ENCODE measurements at regions not wholly inside any gene's neighbourhood (a gene's known extent, or its start where the extent isn't known, plus 50 kb on each side); places are given as distances from the start of the nearest gene placed in this dataset.

- no peak for DNase-seq (ENCODE audit: low spot score)
Observed at GRCh38 chr2:16142383-16143361, 202.3 kb downstream of the MYCN start.

GRCh38 chr2:16141641-16141921, 201.2 kb downstream of the MYCN start:
- no peak for DNase-seq (ENCODE audit: low spot score)

- no peak for DNase-seq (ENCODE audit: low spot score)
Observed at GRCh38 chr2:16140771-16141640, 200.7 kb downstream of the MYCN start.

- DNase-seq (ENCODE audit: low spot score): no peak
Observed at GRCh38 chr2:16139663-16140615, 199.6 kb downstream of the MYCN start.

GRCh38 chr2:16138811-16139662, 198.7 kb downstream of the MYCN start:
- no peak for DNase-seq (ENCODE audit: low spot score)

- no peak for DNase-seq (ENCODE audit: low spot score)
Observed at GRCh38 chr2:16137080-16137755, 196.9 kb downstream of the MYCN start.

- no peak for DNase-seq (ENCODE audit: low spot score)
Observed at GRCh38 chr2:16136461-16137035, 196.2 kb downstream of the MYCN start.

- DNase-seq (ENCODE audit: low spot score): no peak
Observed at GRCh38 chr2:16135913-16136310, 195.6 kb downstream of the MYCN start.

- DNase-seq (ENCODE audit: low spot score): no peak
Observed at GRCh38 chr2:16135196-16135912, 195.0 kb downstream of the MYCN start.

- no peak for DNase-seq (ENCODE audit: low spot score)
Observed at GRCh38 chr2:16134436-16135165, 194.3 kb downstream of the MYCN start.

GRCh38 chr2:16130906-16131400, 190.6 kb downstream of the MYCN start:
- no peak for DNase-seq (ENCODE audit: low spot score)

- no peak for DNase-seq (ENCODE audit: low spot score)
Observed at GRCh38 chr2:16130541-16130880, 190.2 kb downstream of the MYCN start.

GRCh38 chr2:16129716-16130540, 189.6 kb downstream of the MYCN start:
- no peak for DNase-seq (ENCODE audit: low spot score)

GRCh38 chr2:16128746-16129610, 188.6 kb downstream of the MYCN start:
- no peak for DNase-seq (ENCODE audit: low spot score)

- no peak for DNase-seq (ENCODE audit: low spot score)
Observed at GRCh38 chr2:16127958-16128357, 187.6 kb downstream of the MYCN start.
